ENCODE measurements at regions not wholly inside any gene's neighbourhood (a gene's known extent, or its start where the extent isn't known, plus 50 kb on each side); places are given as distances from the start of the nearest gene placed in this dataset.

DNA sequence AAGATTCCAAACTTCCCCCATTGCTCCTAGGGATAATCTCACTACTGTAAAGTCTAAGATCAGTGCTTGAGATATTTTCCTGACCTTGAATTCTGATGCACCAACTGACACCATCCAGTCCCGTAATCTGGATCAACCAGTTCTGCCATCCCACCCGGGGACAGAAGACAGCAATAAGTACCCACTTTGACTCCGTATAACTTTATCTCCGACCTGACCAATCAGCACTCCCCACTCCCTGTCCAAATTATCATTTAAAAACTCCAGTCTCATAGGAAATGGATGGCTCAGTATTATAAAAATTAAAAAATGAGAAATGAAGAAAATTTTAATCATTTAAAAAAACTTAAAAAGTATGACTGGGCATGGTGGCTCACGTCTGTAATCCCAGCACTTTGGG, 61.4 kb upstream of the ABCC4 start:
- TF ChIP-seq CTCF (IDR thresholded peaks at IDR 0.05) (no peak), EP300 (IDR thresholded peaks at IDR 0.05) (no peak), POLR2AphosphoS5 (IDR thresholded peaks at IDR 0.05) (no peak)

Measured in upper lobe of left lung (tissue), 4 donors.